HL-60 (cell line): ENCODE measurements at regions not wholly inside any gene's neighbourhood (a gene's known extent, or its start where the extent isn't known, plus 50 kb on each side); places are given as distances from the start of the nearest gene placed in this dataset.
"Not testable (repeated sequence)": the region's sequence is repeated elsewhere in the genome, so short reads cannot be mapped to it uniquely, and the experiment has no call there.

Source experiments
- GABPA ChIP-seq: IDR thresholded peaks from 2 replicates; pipeline ENCODE4 v1.6.1; 2012; ENCODE audit warnings: low read depth
- POLR2AphosphoS5 ChIP-seq: IDR thresholded peaks from 2 replicates; pipeline ENCODE4 v1.6.1; 2012; ENCODE audit warnings: low read depth
- SPI1 ChIP-seq: IDR thresholded peaks from 2 replicates; pipeline ENCODE4 v1.6.1; 2012; ENCODE audit warnings: low read depth, mild to moderate bottlenecking, borderline replicate concordance
- TF ChIP-seq, protein P1 (sequence below): IDR thresholded peaks from one replicate; pipeline ENCODE4 v1.5.1; 2011; ENCODE audit warnings: low read length, control low read depth, inconsistent platforms; ENCODE audit not compliant: insufficient read depth
- TF ChIP-seq, protein P2 (sequence below): IDR thresholded peaks from 2 replicates; pipeline ENCODE4 v1.6.1; 2012; ENCODE audit warnings: low read depth; ENCODE audit not compliant: insufficient replicate concordance

DNA sequence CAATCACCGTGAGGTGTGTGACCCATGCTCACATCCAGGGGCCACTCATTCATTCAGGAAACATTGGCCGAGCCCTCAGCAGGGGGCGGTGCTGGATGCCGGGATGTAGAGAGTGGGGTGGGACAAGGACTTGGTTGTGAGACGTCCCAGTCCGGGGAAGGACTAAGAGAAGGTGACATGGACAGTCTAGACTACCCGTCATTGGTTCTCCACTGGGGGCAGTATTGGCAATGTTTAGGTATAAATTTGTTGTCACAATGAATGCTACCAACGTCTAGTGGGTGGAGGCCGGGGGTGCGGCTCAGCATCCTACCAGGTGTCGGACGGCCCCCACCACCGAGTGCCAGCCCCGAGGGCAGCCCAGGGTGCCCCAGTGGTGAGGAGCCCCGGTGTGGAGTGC, 786.5 kb downstream of the SPATA31A7 start:
- TF ChIP-seq POLR2AphosphoS5, GABPA, SPI1: not testable (repeated sequence)
- TF ChIP-seq, protein P1, sequence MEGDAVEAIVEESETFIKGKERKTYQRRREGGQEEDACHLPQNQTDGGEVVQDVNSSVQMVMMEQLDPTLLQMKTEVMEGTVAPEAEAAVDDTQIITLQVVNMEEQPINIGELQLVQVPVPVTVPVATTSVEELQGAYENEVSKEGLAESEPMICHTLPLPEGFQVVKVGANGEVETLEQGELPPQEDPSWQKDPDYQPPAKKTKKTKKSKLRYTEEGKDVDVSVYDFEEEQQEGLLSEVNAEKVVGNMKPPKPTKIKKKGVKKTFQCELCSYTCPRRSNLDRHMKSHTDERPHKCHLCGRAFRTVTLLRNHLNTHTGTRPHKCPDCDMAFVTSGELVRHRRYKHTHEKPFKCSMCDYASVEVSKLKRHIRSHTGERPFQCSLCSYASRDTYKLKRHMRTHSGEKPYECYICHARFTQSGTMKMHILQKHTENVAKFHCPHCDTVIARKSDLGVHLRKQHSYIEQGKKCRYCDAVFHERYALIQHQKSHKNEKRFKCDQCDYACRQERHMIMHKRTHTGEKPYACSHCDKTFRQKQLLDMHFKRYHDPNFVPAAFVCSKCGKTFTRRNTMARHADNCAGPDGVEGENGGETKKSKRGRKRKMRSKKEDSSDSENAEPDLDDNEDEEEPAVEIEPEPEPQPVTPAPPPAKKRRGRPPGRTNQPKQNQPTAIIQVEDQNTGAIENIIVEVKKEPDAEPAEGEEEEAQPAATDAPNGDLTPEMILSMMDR: not testable (repeated sequence)
- TF ChIP-seq, protein P2, sequence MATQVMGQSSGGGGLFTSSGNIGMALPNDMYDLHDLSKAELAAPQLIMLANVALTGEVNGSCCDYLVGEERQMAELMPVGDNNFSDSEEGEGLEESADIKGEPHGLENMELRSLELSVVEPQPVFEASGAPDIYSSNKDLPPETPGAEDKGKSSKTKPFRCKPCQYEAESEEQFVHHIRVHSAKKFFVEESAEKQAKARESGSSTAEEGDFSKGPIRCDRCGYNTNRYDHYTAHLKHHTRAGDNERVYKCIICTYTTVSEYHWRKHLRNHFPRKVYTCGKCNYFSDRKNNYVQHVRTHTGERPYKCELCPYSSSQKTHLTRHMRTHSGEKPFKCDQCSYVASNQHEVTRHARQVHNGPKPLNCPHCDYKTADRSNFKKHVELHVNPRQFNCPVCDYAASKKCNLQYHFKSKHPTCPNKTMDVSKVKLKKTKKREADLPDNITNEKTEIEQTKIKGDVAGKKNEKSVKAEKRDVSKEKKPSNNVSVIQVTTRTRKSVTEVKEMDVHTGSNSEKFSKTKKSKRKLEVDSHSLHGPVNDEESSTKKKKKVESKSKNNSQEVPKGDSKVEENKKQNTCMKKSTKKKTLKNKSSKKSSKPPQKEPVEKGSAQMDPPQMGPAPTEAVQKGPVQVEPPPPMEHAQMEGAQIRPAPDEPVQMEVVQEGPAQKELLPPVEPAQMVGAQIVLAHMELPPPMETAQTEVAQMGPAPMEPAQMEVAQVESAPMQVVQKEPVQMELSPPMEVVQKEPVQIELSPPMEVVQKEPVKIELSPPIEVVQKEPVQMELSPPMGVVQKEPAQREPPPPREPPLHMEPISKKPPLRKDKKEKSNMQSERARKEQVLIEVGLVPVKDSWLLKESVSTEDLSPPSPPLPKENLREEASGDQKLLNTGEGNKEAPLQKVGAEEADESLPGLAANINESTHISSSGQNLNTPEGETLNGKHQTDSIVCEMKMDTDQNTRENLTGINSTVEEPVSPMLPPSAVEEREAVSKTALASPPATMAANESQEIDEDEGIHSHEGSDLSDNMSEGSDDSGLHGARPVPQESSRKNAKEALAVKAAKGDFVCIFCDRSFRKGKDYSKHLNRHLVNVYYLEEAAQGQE: not testable (repeated sequence)
